ENCODE measurements at regions not wholly inside any gene's neighbourhood (a gene's known extent, or its start where the extent isn't known, plus 50 kb on each side); places are given as distances from the start of the nearest gene placed in this dataset.

DNA sequence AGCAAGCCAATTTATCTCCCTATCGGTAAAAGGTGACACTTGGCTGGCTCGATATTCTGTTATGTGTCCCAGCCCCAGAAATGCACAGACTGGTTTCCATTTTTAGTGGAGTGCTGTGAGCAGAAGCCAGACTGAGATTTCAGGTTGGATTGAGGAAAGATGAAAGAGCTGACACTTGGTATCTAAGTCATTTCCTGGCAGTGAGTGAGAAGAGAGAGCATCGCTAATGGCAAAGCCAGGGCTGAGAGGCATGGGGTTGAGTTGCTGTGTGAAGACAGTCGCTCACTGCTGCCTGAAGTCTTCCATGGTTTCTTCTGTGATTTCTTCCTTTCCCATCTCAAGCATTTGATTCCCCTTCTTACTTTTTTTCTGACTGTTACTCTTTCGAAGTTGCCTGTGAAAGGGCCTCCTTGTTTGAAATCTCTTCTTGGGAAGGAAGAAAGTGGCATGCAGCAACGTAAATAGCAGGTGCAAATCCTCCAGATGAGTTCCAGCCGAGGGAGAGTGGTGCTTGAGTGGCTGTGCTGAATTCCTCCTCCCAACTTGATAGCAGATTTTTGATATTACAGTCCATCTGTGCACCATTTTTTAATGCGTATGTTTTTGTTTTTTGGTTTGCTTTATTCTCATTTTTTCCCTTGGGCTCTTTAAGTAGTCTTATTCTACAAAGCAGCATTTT lies 109.2 kb upstream of the LIMCH1 start:
- no peak for TF ChIP-seq CREB1 (IDR thresholded peaks at IDR 0.05; ENCODE audit: low read depth)
- no peak for TF ChIP-seq TAF1 (IDR thresholded peaks at IDR 0.05; ENCODE audit: low read depth)
- no peak for TF ChIP-seq RAD21 (IDR thresholded peaks at IDR 0.05; ENCODE audit: low read depth)
- no peak for TF ChIP-seq YY1 (IDR thresholded peaks at IDR 0.05; ENCODE audit: low read depth)
- TF ChIP-seq, protein P1, sequence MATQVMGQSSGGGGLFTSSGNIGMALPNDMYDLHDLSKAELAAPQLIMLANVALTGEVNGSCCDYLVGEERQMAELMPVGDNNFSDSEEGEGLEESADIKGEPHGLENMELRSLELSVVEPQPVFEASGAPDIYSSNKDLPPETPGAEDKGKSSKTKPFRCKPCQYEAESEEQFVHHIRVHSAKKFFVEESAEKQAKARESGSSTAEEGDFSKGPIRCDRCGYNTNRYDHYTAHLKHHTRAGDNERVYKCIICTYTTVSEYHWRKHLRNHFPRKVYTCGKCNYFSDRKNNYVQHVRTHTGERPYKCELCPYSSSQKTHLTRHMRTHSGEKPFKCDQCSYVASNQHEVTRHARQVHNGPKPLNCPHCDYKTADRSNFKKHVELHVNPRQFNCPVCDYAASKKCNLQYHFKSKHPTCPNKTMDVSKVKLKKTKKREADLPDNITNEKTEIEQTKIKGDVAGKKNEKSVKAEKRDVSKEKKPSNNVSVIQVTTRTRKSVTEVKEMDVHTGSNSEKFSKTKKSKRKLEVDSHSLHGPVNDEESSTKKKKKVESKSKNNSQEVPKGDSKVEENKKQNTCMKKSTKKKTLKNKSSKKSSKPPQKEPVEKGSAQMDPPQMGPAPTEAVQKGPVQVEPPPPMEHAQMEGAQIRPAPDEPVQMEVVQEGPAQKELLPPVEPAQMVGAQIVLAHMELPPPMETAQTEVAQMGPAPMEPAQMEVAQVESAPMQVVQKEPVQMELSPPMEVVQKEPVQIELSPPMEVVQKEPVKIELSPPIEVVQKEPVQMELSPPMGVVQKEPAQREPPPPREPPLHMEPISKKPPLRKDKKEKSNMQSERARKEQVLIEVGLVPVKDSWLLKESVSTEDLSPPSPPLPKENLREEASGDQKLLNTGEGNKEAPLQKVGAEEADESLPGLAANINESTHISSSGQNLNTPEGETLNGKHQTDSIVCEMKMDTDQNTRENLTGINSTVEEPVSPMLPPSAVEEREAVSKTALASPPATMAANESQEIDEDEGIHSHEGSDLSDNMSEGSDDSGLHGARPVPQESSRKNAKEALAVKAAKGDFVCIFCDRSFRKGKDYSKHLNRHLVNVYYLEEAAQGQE (IDR thresholded peaks at IDR 0.05; ENCODE audit: low read depth) = no peak
- no peak for TF ChIP-seq EP300 (IDR thresholded peaks at IDR 0.05; ENCODE audit: borderline replicate concordance)
- no peak for TF ChIP-seq EGR1 (IDR thresholded peaks at IDR 0.05)
- no peak for TF ChIP-seq FOXM1 (IDR thresholded peaks at IDR 0.05; ENCODE audit: borderline replicate concordance, low read depth)
- TF ChIP-seq TEAD4 (IDR thresholded peaks at IDR 0.05) = no peak
